ENCODE measurements at regions not wholly inside any gene's neighbourhood (a gene's known extent, or its start where the extent isn't known, plus 50 kb on each side); places are given as distances from the start of the nearest gene placed in this dataset.

DNA sequence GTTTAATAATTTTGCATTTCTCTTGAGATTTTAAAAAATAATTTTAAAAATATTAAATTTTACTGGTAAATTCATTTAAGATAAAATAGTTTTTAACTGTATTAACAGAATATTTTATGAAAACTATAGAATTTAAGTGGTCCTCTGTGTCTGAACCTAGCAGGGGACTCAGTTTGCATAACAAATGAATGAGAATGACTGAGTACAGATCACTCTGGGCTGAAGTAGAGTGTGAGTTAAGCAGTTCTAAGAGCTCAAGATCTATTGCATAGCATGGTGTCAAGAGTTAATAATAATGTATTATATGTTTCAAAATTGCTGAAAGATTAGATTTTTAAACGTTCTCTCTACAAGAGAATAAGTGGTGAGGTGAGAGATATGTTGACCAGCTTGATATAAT is 348.3 kb upstream of the SLITRK1 start:
- intact Hi-C loops (cut with micrococcal nuclease) = no loop called here
- Histone ChIP-seq H3K4me2 (ENCODE audit: low read length) (no peak overlapping the region), H4K20me1 (ENCODE audit: insufficient read depth) (no peaks in the 10 kb centered on the region), H3K27ac (ENCODE audit: low read depth, low read length) (no peak overlapping the region), H3K4me3 (replicated peaks in 1 of 2; ENCODE audit: low read depth in 1 of 2, low read length in 2 of 2) (no peak overlapping the region), H2AFZ (ENCODE audit: low read depth, low read length, poor library complexity, severe bottlenecking) (no peak overlapping the region), H3K9ac (ENCODE audit: low read length) (no peak overlapping the region), H3K79me2 (ENCODE audit: insufficient read depth, low read length) (no peaks in the 10 kb centered on the region), H3K36me3 (ENCODE audit: control insufficient read depth in 1 of 2, insufficient read depth in 2 of 2, low read length in 2 of 2) (no peaks in the 10 kb centered on the region), H3K4me1 (ENCODE audit: control insufficient read depth in 1 of 2, insufficient read depth in 2 of 2, low read length in 2 of 2) (no peaks in the 10 kb centered on the region), H3K9me2 (ENCODE audit: insufficient read depth) (no peaks in the 10 kb centered on the region), H3K9me3 (ENCODE audit: control insufficient read depth in 1 of 2, insufficient read depth in 1 of 2, low read depth in 1 of 2, low read length in 2 of 2) (no peaks in the 10 kb centered on the region), H3K27me3 (ENCODE audit: insufficient read depth, low read length) (no peaks in the 10 kb centered on the region)
- ChIA-PET CTCF (no interaction called here), POLR2A (no interaction called here), RAD21 (ENCODE audit: low non-redundant PET in 1 of 2, low total read pairs in 2 of 2, uncharacterized antibody in 2 of 2, unreplicated experiment in 2 of 2) (no interaction called here)
- BruUV-seq (replicated peaks) = no TSS peak
- TF ChIP-seq EZH2phosphoT487 (IDR thresholded peaks at IDR 0.05; ENCODE audit: borderline replicate concordance) = no peak
- no peak for TF ChIP-seq SIN3A (IDR thresholded peaks at IDR 0.05; ENCODE audit: low read depth)
- no peak for TF ChIP-seq EGR1 (IDR thresholded peaks at IDR 0.05; ENCODE audit: low read depth)
- TF ChIP-seq ATF3 (IDR thresholded peaks at IDR 0.05) = no peak
- TF ChIP-seq EZH2 (IDR thresholded peaks at IDR 0.05) = no peak
- TF ChIP-seq JUND (IDR thresholded peaks at IDR 0.05) = no peak
- no peak for DNase-seq (ENCODE audit: low read depth, low spot score)
- ATAC-seq = no peak

GRCh38 chr13:84211048-84211447 is 328.8 kb upstream of the SLITRK1 start:
- no peaks in the 10 kb centered on the region for H3K79me2 ChIP-seq (ENCODE audit: insufficient read depth, low read length)
- no peaks in the 10 kb centered on the region for H3K27me3 ChIP-seq (ENCODE audit: insufficient read depth, low read length)
- H3K9me2 ChIP-seq (ENCODE audit: insufficient read depth) = no peaks in the 10 kb centered on the region
- no peak overlapping the region for H2AFZ ChIP-seq (ENCODE audit: low read depth, low read length, poor library complexity, severe bottlenecking)
- no peak overlapping the region for H3K4me2 ChIP-seq (ENCODE audit: low read length)
- no peaks in the 10 kb centered on the region for H3K4me1 ChIP-seq (ENCODE audit: control insufficient read depth in 1 of 2, insufficient read depth in 2 of 2, low read length in 2 of 2)
- H3K36me3 ChIP-seq (ENCODE audit: control insufficient read depth in 1 of 2, insufficient read depth in 2 of 2, low read length in 2 of 2) = no peaks in the 10 kb centered on the region
- no peaks in the 10 kb centered on the region for H4K20me1 ChIP-seq (ENCODE audit: insufficient read depth)
- ChIA-PET POLR2A (no interaction called here), RAD21 (ENCODE audit: low non-redundant PET in 1 of 2, low total read pairs in 2 of 2, uncharacterized antibody in 2 of 2, unreplicated experiment in 2 of 2) (no interaction called here), CTCF (no interaction called here)
- no peak for ATAC-seq
- no peak for DNase-seq (ENCODE audit: low read depth, low spot score)
- intact Hi-C loops (cut with micrococcal nuclease) = no loop called here
- H3K27ac ChIP-seq (ENCODE audit: low read depth, low read length) = no peak overlapping the region
- no TSS peak for BruUV-seq (replicated peaks)
- no peak overlapping the region for H3K4me3 ChIP-seq (replicated peaks in 1 of 2; ENCODE audit: low read depth in 1 of 2, low read length in 2 of 2)
- no peaks in the 10 kb centered on the region for H3K9me3 ChIP-seq (ENCODE audit: control insufficient read depth in 1 of 2, insufficient read depth in 1 of 2, low read depth in 1 of 2, low read length in 2 of 2)
- H3K9ac ChIP-seq (ENCODE audit: low read length) = no peak overlapping the region
- TF ChIP-seq TCF7L2 (IDR thresholded peaks at IDR 0.05; ENCODE audit: borderline replicate concordance, extremely low read depth, insufficient read depth, insufficient read length) = no peak
- TF ChIP-seq YY1 (IDR thresholded peaks at IDR 0.05; ENCODE audit: extremely low read depth, insufficient replicate concordance, low read depth, low read length) = no peak
- no peak for TF ChIP-seq SIN3A (IDR thresholded peaks at IDR 0.05; ENCODE audit: low read depth)
- TF ChIP-seq RAD21 (IDR thresholded peaks at IDR 0.05; ENCODE audit: low read depth) = no peak
- TF ChIP-seq EZH2phosphoT487 (IDR thresholded peaks at IDR 0.05; ENCODE audit: borderline replicate concordance) = no peak
- no peak for TF ChIP-seq POLR2AphosphoS5 (IDR thresholded peaks at IDR 0.05; ENCODE audit: low read depth, low read length)
- TF ChIP-seq SP1 (IDR thresholded peaks at IDR 0.05; ENCODE audit: low read depth) = no peak
- no peak for TF ChIP-seq POLR2A (IDR thresholded peaks at IDR 0.05; ENCODE audit: borderline replicate concordance, extremely low read depth, insufficient read depth, insufficient read length)
- TF ChIP-seq CBX3 (IDR thresholded peaks at IDR 0.05; ENCODE audit: low read depth) = no peak
- TF ChIP-seq EZH2 (IDR thresholded peaks at IDR 0.05) = no peak
- TF ChIP-seq CTCF (IDR thresholded peaks at IDR 0.05 in 2 of 3, conservative IDR thresholded peaks at IDR 0.05 in 1 of 3; ENCODE audit: borderline replicate concordance in 1 of 3, insufficient read depth in 1 of 3, low read depth in 2 of 3, low read length in 2 of 3) = no peak
- TF ChIP-seq ELF1 (IDR thresholded peaks at IDR 0.05; ENCODE audit: borderline replicate concordance, low read depth) = no peak
- TF ChIP-seq, protein P1, sequence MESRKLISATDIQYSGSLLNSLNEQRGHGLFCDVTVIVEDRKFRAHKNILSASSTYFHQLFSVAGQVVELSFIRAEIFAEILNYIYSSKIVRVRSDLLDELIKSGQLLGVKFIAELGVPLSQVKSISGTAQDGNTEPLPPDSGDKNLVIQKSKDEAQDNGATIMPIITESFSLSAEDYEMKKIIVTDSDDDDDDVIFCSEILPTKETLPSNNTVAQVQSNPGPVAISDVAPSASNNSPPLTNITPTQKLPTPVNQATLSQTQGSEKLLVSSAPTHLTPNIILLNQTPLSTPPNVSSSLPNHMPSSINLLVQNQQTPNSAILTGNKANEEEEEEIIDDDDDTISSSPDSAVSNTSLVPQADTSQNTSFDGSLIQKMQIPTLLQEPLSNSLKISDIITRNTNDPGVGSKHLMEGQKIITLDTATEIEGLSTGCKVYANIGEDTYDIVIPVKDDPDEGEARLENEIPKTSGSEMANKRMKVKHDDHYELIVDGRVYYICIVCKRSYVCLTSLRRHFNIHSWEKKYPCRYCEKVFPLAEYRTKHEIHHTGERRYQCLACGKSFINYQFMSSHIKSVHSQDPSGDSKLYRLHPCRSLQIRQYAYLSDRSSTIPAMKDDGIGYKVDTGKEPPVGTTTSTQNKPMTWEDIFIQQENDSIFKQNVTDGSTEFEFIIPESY (IDR thresholded peaks at IDR 0.05; ENCODE audit: extremely low read depth, insufficient replicate concordance, low read length) = no peak
- TF ChIP-seq ZNF274 (IDR thresholded peaks at IDR 0.05; ENCODE audit: low read depth, low read length) = no peak
- TF ChIP-seq, protein P2, sequence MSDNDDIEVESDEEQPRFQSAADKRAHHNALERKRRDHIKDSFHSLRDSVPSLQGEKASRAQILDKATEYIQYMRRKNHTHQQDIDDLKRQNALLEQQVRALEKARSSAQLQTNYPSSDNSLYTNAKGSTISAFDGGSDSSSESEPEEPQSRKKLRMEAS (IDR thresholded peaks at IDR 0.05) = no peak

All from HCT116 (cell line).